H1 (cell line): ENCODE measurements at regions not wholly inside any gene's neighbourhood (a gene's known extent, or its start where the extent isn't known, plus 50 kb on each side); places are given as distances from the start of the nearest gene placed in this dataset.

ENCODE experiments used
- CTCF ChIA-PET: fragments of 300-600 bp; sonication (Branson Sonifier 250); formaldehyde crosslinking; loops from one replicate; lab custom pipeline; 2021; ENCODE audit not compliant: partially characterized antibody; lab: Charles Lee
- POLR2A ChIA-PET: fragments of 300-600 bp; sonication (Branson Sonifier 250); formaldehyde crosslinking; loops from one replicate; lab custom pipeline; 2021; ENCODE audit warnings: inconsistent platforms; ENCODE audit not compliant: partially characterized antibody; lab: Charles Lee
- DNase-seq, 2 experiments: peaks; one replicate each; pipeline versions ENCODE4 v3.0.0 to v3.0.0-alpha.2; 2010 to 2022; ENCODE audit warnings: low spot score in 2 of 2, low read depth in 1 of 2, mixed read lengths in 1 of 2
- FAIRE-seq: peaks from 2 replicates; lab custom pipeline; 2011; peaks lifted over from hg19 to GRCh38; lab: Jason Lieb, UNC
- H2AFZ ChIP-seq: 2 replicates; pipeline ENCODE4 v1.8.1; 2012; ENCODE audit warnings: low read length, inconsistent platforms
- H2AK5ac ChIP-seq: 2 replicates; pipeline ENCODE4 v1.6.1; 2013; ENCODE audit warnings: low read depth, low read length
- H2BK120ac ChIP-seq: replicated peaks from 2 replicates; pipeline ENCODE3; 2013; ENCODE audit warnings: low read depth, low read length, inconsistent platforms
- H2BK12ac ChIP-seq: 2 replicates; pipeline ENCODE4 v1.6.1; 2013; ENCODE audit warnings: low read depth, low read length
- H2BK15ac ChIP-seq: 2 replicates; pipeline ENCODE4 v1.6.1; 2013; ENCODE audit warnings: low read length
- H2BK20ac ChIP-seq: 2 replicates; pipeline ENCODE4 v1.6.1; 2013; ENCODE audit warnings: low read length
- H2BK5ac ChIP-seq: 2 replicates; pipeline ENCODE4 v1.6.1; 2013; ENCODE audit warnings: low read depth, low read length
- H3K14ac ChIP-seq: 2 replicates; pipeline ENCODE4 v1.6.1; 2013; ENCODE audit warnings: inconsistent platforms; ENCODE audit not compliant: insufficient read length
- H3K18ac ChIP-seq: 2 replicates; pipeline ENCODE4 v1.6.1; 2013; ENCODE audit warnings: low read length; ENCODE audit errors: extremely low read depth
- H3K23ac ChIP-seq: 2 replicates; pipeline ENCODE4 v1.6.1; 2013; ENCODE audit warnings: inconsistent platforms; ENCODE audit not compliant: insufficient read length
- H3K23me2 ChIP-seq: 2 replicates; pipeline ENCODE4 v1.6.1; 2013; ENCODE audit warnings: low read depth, low read length
- H3K27ac ChIP-seq: 2 replicates; pipeline ENCODE4 v1.6.1; 2011; ENCODE audit warnings: low read depth, low read length, inconsistent platforms
- H3K27me3 ChIP-seq, 4 experiments: replicated peaks in 1 of 4; 1 replicate in 1 of 4; 2 replicates in 3 of 4; pipeline versions ENCODE4 v1.6.1 to v1.8.1; 2011 to 2013; ENCODE audit warnings: low read length in 3 of 4, mild to moderate bottlenecking in 3 of 4, inconsistent platforms in 2 of 4, mixed read lengths in 2 of 4, moderate library complexity in 1 of 4; ENCODE audit not compliant: control insufficient read depth in 3 of 4, insufficient read depth in 3 of 4; ENCODE audit errors: extremely low read depth in 1 of 4
- H3K36me3 ChIP-seq, 4 experiments: 2 replicates each; pipeline versions ENCODE4 v1.6.1 to v1.8.1; 2011 to 2013; ENCODE audit warnings: mild to moderate bottlenecking in 4 of 4, low read length in 3 of 4, moderate library complexity in 2 of 4, control low read depth in 1 of 4, inconsistent platforms in 1 of 4; ENCODE audit not compliant: insufficient read depth in 4 of 4, control insufficient read depth in 2 of 4
- H3K4ac ChIP-seq: replicated peaks from 2 replicates; pipeline ENCODE3; 2013; ENCODE audit warnings: low read length, low read depth, mixed read lengths, inconsistent platforms; ENCODE audit not compliant: insufficient read length
- H3K4me1 ChIP-seq, 4 experiments: replicated peaks in 1 of 4; 1 replicate in 1 of 4; 2 replicates in 3 of 4; pipeline versions ENCODE4 v1.6.1 to v1.8.1; 2011 to 2013; ENCODE audit warnings: low read length in 3 of 4, inconsistent platforms in 2 of 4, mixed read lengths in 1 of 4; ENCODE audit not compliant: insufficient read depth in 4 of 4, control insufficient read depth in 3 of 4
- H3K4me2 ChIP-seq, 2 experiments: 2 replicates each; pipeline versions ENCODE4 v1.6.1 to v1.8.1; 2011 to 2013; ENCODE audit warnings: low read depth in 2 of 2, low read length in 2 of 2, control low read depth in 1 of 2, inconsistent platforms in 1 of 2, mild to moderate bottlenecking in 1 of 2; ENCODE audit not compliant: insufficient read depth in 1 of 2
- H3K4me3 ChIP-seq, 4 experiments: fragments of 200-600, 300-600 bp in 1 of 4; sonication (generic), shearing (Covaris generic), sonication (Bioruptor Twin) in 1 of 4; 2 replicates each; pipeline versions ENCODE4 v1.5.1 to v1.8.1; 2011 to 2016; ENCODE audit warnings: low read length in 4 of 4, low read depth in 3 of 4, control low read depth in 2 of 4, inconsistent platforms in 2 of 4, mild to moderate bottlenecking in 2 of 4, mixed read lengths in 1 of 4, moderate library complexity in 1 of 4; ENCODE audit not compliant: insufficient read depth in 2 of 4; ENCODE audit errors: extremely low read depth in 1 of 4
- H3K56ac ChIP-seq: replicated peaks from 2 replicates; pipeline ENCODE3; 2013; ENCODE audit warnings: low read depth, mild to moderate bottlenecking, mixed read lengths, low read length, inconsistent platforms; ENCODE audit not compliant: insufficient read length
- H3K79me1 ChIP-seq: 2 replicates; pipeline ENCODE4 v1.6.1; 2013; ENCODE audit warnings: low read depth, low read length, control low read depth
- H3K79me2 ChIP-seq, 2 experiments: 2 replicates each; pipeline versions ENCODE4 v1.6.1 to v1.8.1; 2012 to 2013; ENCODE audit warnings: low read length in 2 of 2, mild to moderate bottlenecking in 2 of 2, inconsistent platforms in 1 of 2; ENCODE audit not compliant: insufficient read depth in 2 of 2, control insufficient read depth in 1 of 2
- H3K9ac ChIP-seq, 4 experiments: replicated peaks in 1 of 4; 1 replicate in 1 of 4; 2 replicates in 3 of 4; pipeline versions ENCODE4 v1.6.1 to v1.8.1; 2011 to 2013; ENCODE audit warnings: low read depth in 3 of 4, low read length in 3 of 4, control low read depth in 2 of 4, mild to moderate bottlenecking in 2 of 4, moderate library complexity in 2 of 4, inconsistent platforms in 1 of 4; ENCODE audit errors: extremely low read depth in 1 of 4
- H3K9me3 ChIP-seq, 2 experiments: 2 replicates each; pipeline versions ENCODE4 v1.6.1 to v1.8.1; 2012 to 2013; ENCODE audit warnings: mild to moderate bottlenecking in 2 of 2, moderate library complexity in 2 of 2, control low read depth in 1 of 2, inconsistent platforms in 1 of 2, low read depth in 1 of 2, low read length in 1 of 2, mixed read lengths in 1 of 2; ENCODE audit not compliant: insufficient read depth in 2 of 2
- H4K20me1 ChIP-seq, 2 experiments: replicated peaks in 1 of 2; 2 replicates each; pipeline versions ENCODE3 to v1.8.1; 2011 to 2013; ENCODE audit warnings: inconsistent platforms in 2 of 2, low read length in 2 of 2, mild to moderate bottlenecking in 1 of 2; ENCODE audit not compliant: insufficient read depth in 2 of 2, control insufficient read depth in 1 of 2
- H4K5ac ChIP-seq: 2 replicates; pipeline ENCODE4 v1.6.1; 2013; ENCODE audit warnings: low read length, low read depth, mixed read lengths, inconsistent platforms; ENCODE audit not compliant: insufficient read length
- H4K8ac ChIP-seq: 2 replicates; pipeline ENCODE4 v1.8.0; 2013; ENCODE audit warnings: mild to moderate bottlenecking, moderate library complexity, low read length, inconsistent platforms; ENCODE audit not compliant: insufficient read depth; ENCODE audit errors: extremely low read depth
- H4K91ac ChIP-seq: replicated peaks from 2 replicates; pipeline ENCODE3; 2013; ENCODE audit warnings: low read length, mixed read lengths, inconsistent platforms; ENCODE audit not compliant: insufficient read length
- ASH2L ChIP-seq: fragments of 200-600, 300-600 bp; sonication (generic); IDR thresholded peaks from one replicate; pipeline ENCODE4 v1.7.1; 2017; ENCODE audit warnings: low read length
- BRCA1 ChIP-seq: IDR thresholded peaks from 2 replicates; pipeline ENCODE4 v1.6.1; 2012; ENCODE audit warnings: low read depth, low read length, improper control_type of control experiment
- EZH2 ChIP-seq: fragments of 200-600 bp; sonication (generic); IDR thresholded peaks from 2 replicates; pipeline ENCODE4 v1.7.1; 2012; ENCODE audit warnings: low read depth, mild to moderate bottlenecking, moderate library complexity, low read length, inconsistent platforms; ENCODE audit not compliant: severe bottlenecking
- GABPA ChIP-seq: IDR thresholded peaks from 2 replicates; pipeline ENCODE4 v1.6.1; 2011; ENCODE audit warnings: mild to moderate bottlenecking, low read length, moderate library complexity, borderline replicate concordance; ENCODE audit not compliant: insufficient read depth
- KDM4A ChIP-seq: IDR thresholded peaks from one replicate; pipeline ENCODE4 v1.7.1; 2012; ENCODE audit warnings: low read depth, mild to moderate bottlenecking, moderate library complexity, low read length, inconsistent platforms; ENCODE audit not compliant: severe bottlenecking
- NANOG ChIP-seq: IDR thresholded peaks from 2 replicates; pipeline ENCODE4 v1.6.1; 2011; ENCODE audit warnings: low read length, low read depth, mild to moderate bottlenecking, inconsistent platforms; ENCODE audit not compliant: insufficient read depth, poor library complexity, severe bottlenecking
- NRF1 ChIP-seq: IDR thresholded peaks from 2 replicates; pipeline ENCODE4 v1.6.1; 2011; ENCODE audit warnings: mild to moderate bottlenecking, low read depth, low read length, improper control_type of control experiment
- POLR2A ChIP-seq, 2 experiments: IDR thresholded peaks; 1 replicate in 1 of 2; 2 replicates in 1 of 2; pipeline ENCODE4 v1.6.1; 2011; ENCODE audit warnings: low read depth in 2 of 2, low read length in 2 of 2, mild to moderate bottlenecking in 2 of 2; ENCODE audit errors: control extremely low read depth in 1 of 2
- POLR2AphosphoS5 ChIP-seq: IDR thresholded peaks from 2 replicates; pipeline ENCODE4 v1.6.1; 2011; ENCODE audit warnings: low read depth, low read length
- RFX5 ChIP-seq: IDR thresholded peaks from 2 replicates; pipeline ENCODE4 v1.6.1; 2011; ENCODE audit warnings: low read depth, low read length, improper control_type of control experiment, borderline replicate concordance
- RNF2 ChIP-seq: fragments of 200-900, 300-1000 bp; sonication (generic); IDR thresholded peaks from 2 replicates; pipeline ENCODE4 v1.7.1; 2016; ENCODE audit warnings: borderline replicate concordance, low read depth, mild to moderate bottlenecking, antibody characterized with exemption, low read length; ENCODE audit not compliant: poor library complexity, severe bottlenecking; ENCODE audit errors: missing control alignments
- SAP30 ChIP-seq: fragments of 300-600 bp; sonication (generic); IDR thresholded peaks from 2 replicates; pipeline ENCODE4 v1.7.1; 2012; ENCODE audit warnings: low read length, moderate library complexity, mild to moderate bottlenecking, inconsistent platforms; ENCODE audit not compliant: insufficient read depth, insufficient replicate concordance
- SRF ChIP-seq: IDR thresholded peaks from 2 replicates; pipeline ENCODE4 v1.6.1; 2011; ENCODE audit warnings: mild to moderate bottlenecking, low read depth, low read length, moderate library complexity
- ZNF274 ChIP-seq: IDR thresholded peaks from 2 replicates; pipeline ENCODE4 v1.7.0; 2012; ENCODE audit warnings: low read length, borderline replicate concordance; ENCODE audit errors: extremely low read depth
- WGBS, 2 experiments: shearing (Covaris generic) in 1 of 2; methylation state at CpG; one replicate each; pipeline versions ENCODE4 v1.1.6 to v1.1.7; 2013 to 2015; ENCODE audit warnings: low lambda C conversion rate in 2 of 2, mixed read lengths in 2 of 2, inconsistent platforms in 1 of 2, low coverage in 1 of 2, missing lambda C conversion rate in 1 of 2; ENCODE audit not compliant: insufficient replicate concordance in 2 of 2, insufficient coverage in 1 of 2, insufficient read length in 1 of 2; ENCODE audit errors: extremely low coverage in 1 of 2, missing lambda C conversion rate in 1 of 2; 5-methylcytosine and 5-hydroxymethylcytosine counted together

- Histone ChIP-seq H3K18ac (no peak overlapping the region), H3K23ac (no peak overlapping the region), H4K91ac (no peak overlapping the region), H2BK20ac (no peak overlapping the region), H3K14ac (no peak overlapping the region), H3K23me2 (no peaks in the 10 kb centered on the region), H2BK120ac (no peak overlapping the region), H3K9ac (no peak overlapping the region), H3K79me2 (no peaks in the 10 kb centered on the region), H3K4ac (no peak overlapping the region), H3K27ac (no peak overlapping the region), H2AFZ (no peak overlapping the region), H3K4me1 (peaks cover 0 to 5% (median 1%) of the 10 kb centered on the region in 4 experiments; a peak in 1 of 7 replicates), H4K8ac (no peak overlapping the region), H2BK12ac (no peak overlapping the region), H4K5ac (no peak overlapping the region), H3K36me3 (no peaks in the 10 kb centered on the region), H3K9me3 (no peaks in the 10 kb centered on the region), H3K4me2 (no peak overlapping the region), H2BK5ac (no peak overlapping the region), H2AK5ac (no peak overlapping the region), H3K79me1 (no peaks in the 10 kb centered on the region), H3K56ac (no peak overlapping the region), H4K20me1 (no peaks in the 10 kb centered on the region), H2BK15ac (no peak overlapping the region), H3K4me3 (no peak overlapping the region), H3K27me3 (no peaks in the 10 kb centered on the region)
- FAIRE-seq: no peak
- POLR2A ChIA-PET: no interaction called here
- 95% methylated on average over 4 of the region's 4 CpGs; no CpG with 5 or more reads in 1 of the 2 experiments for WGBS, 2 experiments
- no peak for DNase-seq
- CTCF ChIA-PET: no interaction called here
- no peak for TF ChIP-seq POLR2A (IDR thresholded peaks at IDR 0.05; ENCODE audit: control extremely low read depth in 1 of 2, low read depth in 2 of 2, low read length in 2 of 2)
- TF ChIP-seq SAP30: no peak
- no peak for TF ChIP-seq POLR2AphosphoS5
- no peak for TF ChIP-seq NRF1
- no peak for TF ChIP-seq EZH2
- TF ChIP-seq GABPA: no peak
- no peak for TF ChIP-seq BRCA1
- TF ChIP-seq ASH2L: no peak
- TF ChIP-seq NANOG: no peak
- TF ChIP-seq RFX5: no peak
- no peak for TF ChIP-seq KDM4A
- TF ChIP-seq ZNF274: no peak
- no peak for TF ChIP-seq RNF2
- no peak for TF ChIP-seq SRF
Measured at GRCh38 chr5:68658810-68659372, 434.9 kb upstream of the SLC30A5 start.
